Calu3 (cell line): ENCODE measurements at regions not wholly inside any gene's neighbourhood (a gene's known extent, or its start where the extent isn't known, plus 50 kb on each side); places are given as distances from the start of the nearest gene placed in this dataset.

ENCODE experiments used
- BruUV-seq: library from RNA; stranded (reverse); fragments of 400-500 nt; replicated peaks from 2 replicates; lab custom pipeline; 2021; lab: Mats Ljungman, UMichigan
- CTCF ChIA-PET: fragments of 300-600 bp; sonication (Branson Sonifier 250); formaldehyde crosslinking; loops from one replicate; lab custom pipeline; 2022; ENCODE audit warnings: antibody characterized with exemption; lab: Charles Lee
- DNase-seq: peaks from one replicate; pipeline ENCODE4 v3.0.0; 2022
- H3K27ac Mint-ChIP-seq: one replicate; pipeline ENCODE4 v1.8.0; 2022; ENCODE audit warnings: mixed read lengths; ENCODE audit not compliant: unreplicated experiment
- H3K27me3 Mint-ChIP-seq: one replicate; pipeline ENCODE4 v1.8.0; 2022; ENCODE audit warnings: mixed read lengths; ENCODE audit not compliant: unreplicated experiment
- H3K36me3 Mint-ChIP-seq: one replicate; pipeline ENCODE4 v1.8.0; 2022; ENCODE audit warnings: mild to moderate bottlenecking, moderate library complexity, mixed read lengths; ENCODE audit not compliant: insufficient read depth, unreplicated experiment
- H3K4me1 Mint-ChIP-seq: one replicate; pipeline ENCODE4 v1.8.0; 2022; ENCODE audit warnings: mild to moderate bottlenecking, low read depth, mixed read lengths; ENCODE audit not compliant: unreplicated experiment
- H3K4me3 Mint-ChIP-seq: one replicate; pipeline ENCODE4 v1.8.0; 2022; ENCODE audit warnings: mild to moderate bottlenecking, low read depth, moderate library complexity, mixed read lengths; ENCODE audit not compliant: unreplicated experiment
- H3K9me3 Mint-ChIP-seq: one replicate; pipeline ENCODE4 v1.8.0; 2022; ENCODE audit warnings: low read depth, mixed read lengths; ENCODE audit not compliant: unreplicated experiment
- CTCF ChIP-seq: fragments of 200-600 bp; IDR thresholded peaks from one replicate; pipeline ENCODE4 v1.8.0; 2022; ENCODE audit warnings: antibody characterized with exemption; ENCODE audit not compliant: unreplicated experiment
- intact Hi-C: fragments of 100-400 bp; cut with micrococcal nuclease; formaldehyde crosslinking; loops from one replicate; pipeline ENCODE4 v1.10.0; 2022; ENCODE audit not compliant: unreplicated experiment

GRCh38 chr1:221239792-221240191 is 360.5 kb downstream of the HLX start:
- DNase-seq: no peak
- Mint-ChIP-seq H3K27ac (no peak overlapping the region), H3K9me3 (no peaks in the 10 kb centered on the region), H3K4me1 (no peaks in the 10 kb centered on the region), H3K27me3 (no peaks in the 10 kb centered on the region), H3K4me3 (no peak overlapping the region), H3K36me3 (no peaks in the 10 kb centered on the region)
- no peak for TF ChIP-seq CTCF
- BruUV-seq: no TSS peak
- CTCF ChIA-PET: no interaction called here
- intact Hi-C loops: loop anchor here (10.0 kb wide), 1 partner anchor 195 kb away; no protein-coding TSS in a partner anchor

- no peak for DNase-seq
- intact Hi-C loops: no loop called here
- Mint-ChIP-seq H3K36me3 (no peaks in the 10 kb centered on the region), H3K27me3 (no peaks in the 10 kb centered on the region), H3K27ac (no peak overlapping the region), H3K4me3 (no peak overlapping the region), H3K4me1 (no peaks in the 10 kb centered on the region), H3K9me3 (no peaks in the 10 kb centered on the region)
- no peak for TF ChIP-seq CTCF
- CTCF ChIA-PET: no interaction called here
- BruUV-seq: no TSS peak
Measured at GRCh38 chr1:221240690-221241089, 361.4 kb downstream of the HLX start.

- no peak for TF ChIP-seq CTCF
- intact Hi-C loops: no loop called here
- no peaks in the 10 kb centered on the region for H3K36me3 Mint-ChIP-seq
- BruUV-seq: no TSS peak
- no peaks in the 10 kb centered on the region for H3K9me3 Mint-ChIP-seq
- CTCF ChIA-PET: no interaction called here
- DNase-seq: no peak
- no peaks in the 10 kb centered on the region for H3K27me3 Mint-ChIP-seq
- no peaks in the 10 kb centered on the region for H3K4me1 Mint-ChIP-seq
- no peak overlapping the region for H3K4me3 Mint-ChIP-seq
- no peak overlapping the region for H3K27ac Mint-ChIP-seq
Measured at GRCh38 chr1:221241157-221241556, 361.9 kb downstream of the HLX start.

DNA sequence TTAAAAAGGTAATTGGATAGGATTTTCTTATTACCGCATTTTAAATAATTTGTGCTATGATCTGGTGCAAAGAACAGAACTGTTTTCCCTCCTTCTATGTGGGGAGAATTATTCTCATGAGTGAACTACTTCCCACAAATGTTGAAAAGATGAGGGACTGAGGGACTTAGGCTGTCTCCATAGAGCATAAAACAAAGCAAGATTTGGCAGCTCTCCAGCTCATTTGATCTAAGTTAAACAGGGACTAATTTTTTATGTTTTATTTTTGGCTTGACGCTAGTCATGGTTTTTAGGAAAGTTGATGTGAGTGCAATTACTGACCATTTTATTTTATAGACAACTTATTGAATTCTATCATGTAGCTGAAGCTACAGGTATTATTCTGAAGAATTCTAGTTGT is 362.3 kb downstream of the HLX start:
- TF ChIP-seq CTCF: no peak
- intact Hi-C loops: no loop called here
- Mint-ChIP-seq H3K27ac (no peak overlapping the region), H3K4me1 (no peaks in the 10 kb centered on the region), H3K27me3 (no peaks in the 10 kb centered on the region), H3K4me3 (no peak overlapping the region), H3K9me3 (no peaks in the 10 kb centered on the region), H3K36me3 (no peaks in the 10 kb centered on the region)
- no TSS peak for BruUV-seq
- no peak for DNase-seq
- CTCF ChIA-PET: no interaction called here
